Upper lobe of right lung (tissue), 1 donor: ENCODE measurements at regions not wholly inside any gene's neighbourhood (a gene's known extent, or its start where the extent isn't known, plus 50 kb on each side); places are given as distances from the start of the nearest gene placed in this dataset.

Experiments
- ATAC-seq: fragments of 200-7000 bp; cut with Tn5 transposase; one replicate; pipeline ENCODE4 v1.9.1; 2020; ENCODE audit warnings: mild to moderate bottlenecking, moderate library complexity
- DNase-seq: peaks from one replicate; pipeline ENCODE4 v3.0.0-alpha.2; 2020
- H3K27ac ChIP-seq: fragments of 200-600 bp; one replicate; pipeline ENCODE4 v1.8.0; 2022
- H3K27me3 ChIP-seq: fragments of 200-600 bp; one replicate; pipeline ENCODE4 v1.8.0; 2022; ENCODE audit warnings: mild to moderate bottlenecking
- H3K36me3 ChIP-seq: fragments of 200-600 bp; one replicate; pipeline ENCODE4 v1.8.0; 2022
- H3K4me1 ChIP-seq: fragments of 200-600 bp; one replicate; pipeline ENCODE4 v1.8.0; 2022
- H3K4me3 ChIP-seq: fragments of 200-600 bp; one replicate; pipeline ENCODE4 v1.8.0; 2022; ENCODE audit warnings: mild to moderate bottlenecking
- H3K9me3 ChIP-seq: fragments of 200-600 bp; one replicate; pipeline ENCODE4 v1.8.0; 2022
- intact Hi-C: fragments of 100-400 bp; cut with DNase I; formaldehyde crosslinking; loops from one replicate; pipeline ENCODE4 v1.11.0; 2022
- TF ChIP-seq, protein P1 (sequence below): fragments of 200-600 bp; IDR thresholded peaks from one replicate; pipeline ENCODE4 v1.8.0; 2022; ENCODE audit warnings: antibody characterized with exemption
- donor health status: DM: no; HTN: yes; CAD: no; lungs with severe emphysema.

DNA sequence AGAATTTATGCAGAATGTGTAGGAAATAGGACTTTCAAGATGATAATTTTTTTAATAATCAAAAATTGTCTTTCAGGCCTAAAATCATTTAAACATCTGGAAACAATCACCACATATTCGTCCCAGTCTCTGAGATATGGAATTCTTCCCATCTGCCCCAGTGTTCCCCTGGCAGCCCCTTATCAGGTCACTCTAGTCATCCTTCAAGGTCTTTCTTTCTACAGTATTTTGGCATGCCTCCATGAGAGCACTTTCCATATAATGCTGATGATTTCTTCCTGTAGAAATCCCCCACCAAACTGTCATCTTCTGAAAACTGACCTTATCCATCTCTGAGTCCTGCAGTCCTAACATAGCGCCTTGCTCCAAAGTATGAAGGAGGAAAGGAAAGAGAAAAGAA lies 422.1 kb downstream of the RPS29 start:
- no peaks in the 10 kb centered on the region for H3K9me3 ChIP-seq
- TF ChIP-seq, protein P1, sequence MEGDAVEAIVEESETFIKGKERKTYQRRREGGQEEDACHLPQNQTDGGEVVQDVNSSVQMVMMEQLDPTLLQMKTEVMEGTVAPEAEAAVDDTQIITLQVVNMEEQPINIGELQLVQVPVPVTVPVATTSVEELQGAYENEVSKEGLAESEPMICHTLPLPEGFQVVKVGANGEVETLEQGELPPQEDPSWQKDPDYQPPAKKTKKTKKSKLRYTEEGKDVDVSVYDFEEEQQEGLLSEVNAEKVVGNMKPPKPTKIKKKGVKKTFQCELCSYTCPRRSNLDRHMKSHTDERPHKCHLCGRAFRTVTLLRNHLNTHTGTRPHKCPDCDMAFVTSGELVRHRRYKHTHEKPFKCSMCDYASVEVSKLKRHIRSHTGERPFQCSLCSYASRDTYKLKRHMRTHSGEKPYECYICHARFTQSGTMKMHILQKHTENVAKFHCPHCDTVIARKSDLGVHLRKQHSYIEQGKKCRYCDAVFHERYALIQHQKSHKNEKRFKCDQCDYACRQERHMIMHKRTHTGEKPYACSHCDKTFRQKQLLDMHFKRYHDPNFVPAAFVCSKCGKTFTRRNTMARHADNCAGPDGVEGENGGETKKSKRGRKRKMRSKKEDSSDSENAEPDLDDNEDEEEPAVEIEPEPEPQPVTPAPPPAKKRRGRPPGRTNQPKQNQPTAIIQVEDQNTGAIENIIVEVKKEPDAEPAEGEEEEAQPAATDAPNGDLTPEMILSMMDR = no peak
- DNase-seq = no peak
- no peak for ATAC-seq
- no peak overlapping the region for H3K4me3 ChIP-seq
- no peak overlapping the region for H3K27ac ChIP-seq
- H3K4me1 ChIP-seq = no peaks in the 10 kb centered on the region
- no peaks in the 10 kb centered on the region for H3K27me3 ChIP-seq
- intact Hi-C loops = no loop called here
- H3K36me3 ChIP-seq = no peaks in the 10 kb centered on the region

DNA sequence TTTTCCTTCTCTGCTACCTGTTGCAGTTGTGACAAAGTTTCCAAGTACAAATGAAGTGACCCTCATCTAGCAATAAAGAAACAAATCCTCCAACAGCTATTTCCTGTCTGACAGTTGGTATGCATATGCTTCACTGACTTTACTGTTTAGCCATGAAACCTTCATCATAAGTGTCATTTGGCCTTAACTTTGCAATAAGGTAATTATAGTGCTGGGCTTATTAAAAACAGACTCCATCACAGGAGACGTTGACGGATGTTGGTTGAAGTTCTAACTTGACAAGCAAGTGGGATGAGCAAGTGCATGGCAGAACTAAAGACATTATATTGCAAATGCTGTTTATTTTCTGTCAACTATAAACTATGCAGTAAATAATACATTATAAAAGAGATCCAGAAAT lies 425.2 kb downstream of the RPS29 start:
- no peaks in the 10 kb centered on the region for H3K36me3 ChIP-seq
- H3K27ac ChIP-seq = no peak overlapping the region
- no peak overlapping the region for H3K4me3 ChIP-seq
- no peak for ATAC-seq
- no peaks in the 10 kb centered on the region for H3K9me3 ChIP-seq
- TF ChIP-seq, protein P1 = no peak
- H3K27me3 ChIP-seq = no peaks in the 10 kb centered on the region
- DNase-seq = no peak
- H3K4me1 ChIP-seq = no peaks in the 10 kb centered on the region
- intact Hi-C loops = no loop called here

DNA sequence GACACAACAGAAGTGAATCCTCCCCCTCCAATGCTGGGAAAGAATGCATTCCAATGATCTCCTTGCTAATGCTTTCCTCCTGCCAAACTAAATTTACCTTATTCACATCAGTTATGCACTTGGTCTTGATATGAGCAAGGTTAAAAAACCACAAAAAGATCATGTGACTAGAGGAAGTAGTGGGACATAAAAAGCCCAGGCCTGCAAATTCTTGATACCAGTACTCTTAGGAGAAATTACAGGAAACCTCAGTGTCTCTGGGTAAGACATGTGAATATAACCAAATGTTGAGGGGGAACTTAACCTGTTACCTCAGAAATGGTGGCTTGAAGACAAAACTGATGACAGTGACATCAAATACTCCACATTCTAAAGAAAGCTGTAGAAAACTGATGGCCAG lies 427.1 kb downstream of the RPS29 start:
- ATAC-seq = no peak
- no peaks in the 10 kb centered on the region for H3K36me3 ChIP-seq
- no peaks in the 10 kb centered on the region for H3K27me3 ChIP-seq
- H3K4me3 ChIP-seq = no peak overlapping the region
- DNase-seq = no peak
- intact Hi-C loops = no loop called here
- H3K4me1 ChIP-seq = no peaks in the 10 kb centered on the region
- TF ChIP-seq, protein P1 = no peak
- H3K9me3 ChIP-seq = no peaks in the 10 kb centered on the region
- no peak overlapping the region for H3K27ac ChIP-seq

DNA sequence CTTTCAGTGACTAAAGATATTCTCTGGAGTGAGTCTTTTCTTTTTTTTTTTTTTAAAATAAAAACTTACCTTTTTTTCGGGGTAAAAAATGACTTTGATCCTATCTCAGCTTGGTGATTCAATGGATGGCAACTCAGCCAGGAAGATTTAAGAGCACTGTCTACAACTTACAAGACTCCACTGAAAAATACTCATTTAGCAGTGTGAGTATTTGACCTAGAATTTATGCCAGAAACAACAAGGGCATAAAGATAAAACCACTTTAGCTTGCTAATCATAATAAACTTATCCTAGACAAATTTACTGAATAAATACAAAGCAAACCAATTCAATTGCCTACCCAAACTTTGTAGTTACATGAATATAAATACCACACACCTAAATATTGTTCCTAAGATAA lies 446.6 kb downstream of the RPS29 start:
- TF ChIP-seq, protein P1 = no peak
- H3K27me3 ChIP-seq = no peaks in the 10 kb centered on the region
- intact Hi-C loops = no loop called here
- no peak for DNase-seq
- ATAC-seq = no peak
- H3K4me1 ChIP-seq = no peaks in the 10 kb centered on the region
- H3K4me3 ChIP-seq = no peak overlapping the region
- no peak overlapping the region for H3K27ac ChIP-seq
- H3K36me3 ChIP-seq = no peaks in the 10 kb centered on the region
- no peaks in the 10 kb centered on the region for H3K9me3 ChIP-seq

DNA sequence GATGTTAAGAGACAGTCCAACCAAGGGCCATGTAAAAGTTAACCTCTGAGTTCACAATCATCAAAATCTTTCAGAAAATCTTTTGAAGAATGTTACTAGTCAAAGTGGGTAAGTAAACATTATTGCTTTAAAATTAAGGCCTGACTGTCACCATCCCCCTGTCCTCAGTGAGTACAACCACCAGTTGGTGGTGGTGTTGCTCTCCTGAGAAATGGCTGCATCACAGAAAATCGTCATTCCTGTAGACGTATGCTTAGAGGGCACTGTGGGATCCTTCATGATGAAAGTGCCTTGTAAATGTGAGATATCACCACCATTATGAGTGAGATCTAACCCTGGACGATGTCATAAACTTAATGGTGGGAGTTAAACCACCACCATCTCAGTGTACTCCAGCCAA lies 451.2 kb downstream of the RPS29 start:
- Histone ChIP-seq H3K9me3 (no peaks in the 10 kb centered on the region), H3K27me3 (no peaks in the 10 kb centered on the region), H3K27ac (no peak overlapping the region), H3K4me1 (no peaks in the 10 kb centered on the region), H3K4me3 (no peak overlapping the region), H3K36me3 (no peaks in the 10 kb centered on the region)
- ATAC-seq (no peak), DNase-seq (no peak)
- TF ChIP-seq, protein P1 = peak; percentile 11
- intact Hi-C loops = no loop called here

DNA sequence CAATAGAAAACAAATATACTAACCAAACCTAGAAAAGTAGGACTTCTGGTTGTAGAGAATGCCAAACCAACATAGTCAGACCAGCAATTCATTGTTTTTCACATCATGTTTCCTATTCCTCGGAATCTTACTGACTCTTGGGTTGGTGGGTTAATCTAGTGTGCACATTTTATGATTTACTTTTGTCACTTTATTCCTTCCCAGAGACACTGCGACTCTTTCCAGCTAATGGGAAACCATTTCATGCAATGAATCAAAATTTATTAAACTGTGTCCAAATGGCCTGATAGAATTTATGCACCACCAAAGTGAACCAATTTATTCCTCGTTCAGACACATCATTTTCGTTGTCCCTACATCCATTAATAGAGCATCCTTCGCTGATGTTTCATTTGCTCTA lies 464.9 kb downstream of the RPS29 start:
- H3K36me3 ChIP-seq = no peaks in the 10 kb centered on the region
- TF ChIP-seq, protein P1 = no peak
- no peaks in the 10 kb centered on the region for H3K27me3 ChIP-seq
- H3K4me3 ChIP-seq = no peak overlapping the region
- DNase-seq (no peak), ATAC-seq (no peak)
- H3K9me3 ChIP-seq = no peaks in the 10 kb centered on the region
- no peak overlapping the region for H3K27ac ChIP-seq
- intact Hi-C loops = no loop called here
- H3K4me1 ChIP-seq = no peaks in the 10 kb centered on the region
